ENCODE measurements at regions not wholly inside any gene's neighbourhood (a gene's known extent, or its start where the extent isn't known, plus 50 kb on each side); places are given as distances from the start of the nearest gene placed in this dataset.

DNA sequence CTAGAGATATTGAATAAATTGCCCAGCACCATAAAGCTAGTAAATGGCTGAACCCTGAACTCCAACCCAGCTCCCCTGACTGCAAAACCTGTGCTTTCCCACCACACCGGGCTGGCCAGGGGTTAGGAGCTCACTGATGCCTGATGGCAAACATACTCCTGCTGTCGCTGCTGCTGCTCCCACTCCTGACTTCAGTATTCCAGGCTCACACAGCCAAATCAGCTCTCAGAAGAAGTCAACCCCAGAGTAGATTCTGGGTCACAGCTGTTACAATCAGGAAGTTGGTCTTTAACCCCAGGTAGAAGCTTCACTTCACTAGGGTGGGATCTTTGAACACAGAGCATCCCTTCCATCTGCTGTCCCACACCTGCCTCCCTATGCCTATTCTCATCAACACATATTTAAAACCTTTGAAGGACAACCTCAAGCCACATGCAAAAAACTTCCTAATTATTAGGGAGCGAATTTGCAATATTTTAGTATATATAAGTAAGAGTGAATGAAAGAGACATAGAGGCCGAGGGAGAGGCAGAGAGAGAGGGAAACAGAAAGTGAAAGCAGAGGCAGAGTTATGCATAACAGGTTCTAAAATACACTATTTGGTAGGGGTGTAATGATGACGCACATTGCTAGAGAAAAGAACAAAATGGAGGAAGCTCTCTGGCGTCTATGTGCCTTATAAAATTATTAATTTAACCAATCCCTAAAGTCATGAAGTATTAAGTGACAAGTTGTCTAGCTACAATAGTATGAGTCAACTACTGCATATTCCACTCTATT lies 99.4 kb upstream of the SERP2 start:
- Histone ChIP-seq H3K27me3 (no peaks in the 10 kb centered on the region), H3K27ac (peak overlapping the region; percentile 36 to 86 (median 77)), H3K36me3 (no peaks in the 10 kb centered on the region), H3K4me3 (peak overlapping the region in 5 of 10 donors; percentile 0 to 21 (median 9)), H3K4me1 (peaks cover 8 to 67% (median 56%) of the 10 kb centered on the region in 9 donors), H3K9me3 (no peaks in the 10 kb centered on the region)
- 62 to 77% methylated on average over 6 of the region's 6 CpGs for WGBS, 2 donors
- peak in 7 of 8 donors; percentile 62 to 87 (median 79) for ATAC-seq
- DNase-seq = no peak
- intact Hi-C loops (cut with DNase I) = loop anchor here in 1 of 10 donors (5.0 kb wide), 1 partner anchor 33 kb away; no protein-coding TSS in a partner anchor
- TF ChIP-seq, protein P1, sequence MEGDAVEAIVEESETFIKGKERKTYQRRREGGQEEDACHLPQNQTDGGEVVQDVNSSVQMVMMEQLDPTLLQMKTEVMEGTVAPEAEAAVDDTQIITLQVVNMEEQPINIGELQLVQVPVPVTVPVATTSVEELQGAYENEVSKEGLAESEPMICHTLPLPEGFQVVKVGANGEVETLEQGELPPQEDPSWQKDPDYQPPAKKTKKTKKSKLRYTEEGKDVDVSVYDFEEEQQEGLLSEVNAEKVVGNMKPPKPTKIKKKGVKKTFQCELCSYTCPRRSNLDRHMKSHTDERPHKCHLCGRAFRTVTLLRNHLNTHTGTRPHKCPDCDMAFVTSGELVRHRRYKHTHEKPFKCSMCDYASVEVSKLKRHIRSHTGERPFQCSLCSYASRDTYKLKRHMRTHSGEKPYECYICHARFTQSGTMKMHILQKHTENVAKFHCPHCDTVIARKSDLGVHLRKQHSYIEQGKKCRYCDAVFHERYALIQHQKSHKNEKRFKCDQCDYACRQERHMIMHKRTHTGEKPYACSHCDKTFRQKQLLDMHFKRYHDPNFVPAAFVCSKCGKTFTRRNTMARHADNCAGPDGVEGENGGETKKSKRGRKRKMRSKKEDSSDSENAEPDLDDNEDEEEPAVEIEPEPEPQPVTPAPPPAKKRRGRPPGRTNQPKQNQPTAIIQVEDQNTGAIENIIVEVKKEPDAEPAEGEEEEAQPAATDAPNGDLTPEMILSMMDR (IDR thresholded peaks at IDR 0.05) = no peak

DNA sequence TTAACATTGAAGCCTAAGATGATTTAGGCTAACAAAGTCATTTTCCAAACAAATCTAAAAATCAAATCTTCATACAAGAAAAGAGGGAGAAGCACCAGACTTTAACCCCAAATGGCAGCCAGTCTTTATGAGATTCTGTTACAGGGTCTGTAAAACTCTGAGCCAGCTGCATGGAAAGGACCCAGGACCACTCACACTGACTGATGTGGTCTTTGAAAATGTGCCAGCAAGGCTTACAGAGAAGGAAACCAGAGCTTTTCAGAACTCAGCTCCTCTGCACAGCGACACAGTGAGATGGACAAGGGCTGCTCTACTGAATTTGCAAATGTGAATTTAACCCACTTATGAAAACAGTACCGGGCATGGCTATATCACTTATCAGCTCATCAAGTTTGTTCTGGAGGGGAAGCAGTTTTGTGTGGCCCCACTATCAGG lies 98.8 kb upstream of the SERP2 start:
- TF ChIP-seq, protein P1 (IDR thresholded peaks at IDR 0.05) = no peak
- Histone ChIP-seq H3K27ac (peak overlapping the region; percentile 36 to 86 (median 77)), H3K4me1 (peaks cover 8 to 67% (median 56%) of the 10 kb centered on the region in 9 donors), H3K36me3 (no peaks in the 10 kb centered on the region), H3K9me3 (no peaks in the 10 kb centered on the region), H3K27me3 (no peaks in the 10 kb centered on the region), H3K4me3 (peak overlapping the region in 5 of 10 donors; percentile 0 to 21 (median 9))
- ATAC-seq (peak in 1 of 8 donors; percentile 12), DNase-seq (no peak)
- WGBS, 2 donors = 55 to 71% methylated on average over 2 of the region's 2 CpGs
- intact Hi-C loops (cut with DNase I) = loop anchor here in 1 of 10 donors (5.0 kb wide), 1 partner anchor 33 kb away; no protein-coding TSS in a partner anchor

DNA sequence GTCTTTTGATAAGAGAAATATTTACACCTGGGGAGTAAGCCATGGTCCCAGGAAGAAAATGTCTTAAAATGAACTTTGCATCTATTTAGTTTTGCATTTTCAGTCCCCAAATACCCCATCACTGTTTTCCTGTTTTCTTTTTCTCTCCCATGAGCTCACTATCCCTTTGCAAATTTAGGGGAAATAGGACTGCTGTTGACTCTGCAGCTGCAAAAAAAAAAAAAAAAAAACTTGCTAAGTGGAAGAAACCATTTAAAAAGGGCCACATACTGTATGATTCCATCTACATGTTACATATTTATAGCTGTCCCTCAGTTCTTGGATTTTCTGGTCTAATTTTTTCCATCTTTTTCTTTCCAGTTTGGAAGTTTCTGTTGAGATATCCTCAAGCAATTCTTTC lies 98.2 kb upstream of the SERP2 start:
- Histone ChIP-seq H3K4me3 (no peak overlapping the region), H3K4me1 (peaks cover 8 to 63% (median 53%) of the 10 kb centered on the region in 9 donors), H3K27me3 (no peaks in the 10 kb centered on the region), H3K9me3 (no peaks in the 10 kb centered on the region), H3K36me3 (no peaks in the 10 kb centered on the region), H3K27ac (peak overlapping the region in 8 of 10 donors; percentile 36 to 86 (median 77))
- intact Hi-C loops (cut with DNase I) = no loop called here
- TF ChIP-seq, protein P1 (IDR thresholded peaks at IDR 0.05) = no peak
- ATAC-seq = no peak
- no peak for DNase-seq

DNA sequence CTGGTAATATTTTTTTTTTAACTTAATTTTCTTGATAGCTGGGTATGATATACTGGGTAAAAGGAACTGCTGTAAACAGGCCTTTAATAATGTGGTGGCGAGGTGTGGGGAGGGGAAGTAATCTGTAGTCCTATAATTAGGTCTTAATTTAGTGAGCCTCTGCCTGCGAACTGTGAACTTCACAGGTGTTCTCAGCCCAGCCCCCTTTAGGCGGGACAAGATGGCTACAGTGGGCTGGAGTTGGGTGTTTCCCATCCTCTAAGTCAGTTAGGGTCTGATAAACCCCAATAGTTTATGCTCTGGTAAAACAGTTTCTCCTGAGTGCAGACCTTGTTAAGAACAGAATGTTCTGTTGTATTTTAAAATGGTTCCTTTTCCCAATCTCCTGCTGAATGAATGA lies 97.6 kb upstream of the SERP2 start:
- ATAC-seq (no peak), DNase-seq (no peak)
- H3K36me3 ChIP-seq = no peaks in the 10 kb centered on the region
- intact Hi-C loops (cut with DNase I) = no loop called here
- H3K4me3 ChIP-seq = no peak overlapping the region
- H3K27me3 ChIP-seq = no peaks in the 10 kb centered on the region
- H3K9me3 ChIP-seq = no peaks in the 10 kb centered on the region
- peaks cover 8 to 57% (median 47%) of the 10 kb centered on the region in 9 donors for H3K4me1 ChIP-seq
- TF ChIP-seq, protein P1 (IDR thresholded peaks at IDR 0.05) = no peak
- H3K27ac ChIP-seq = peak overlapping the region in 2 of 10 donors; percentile 9 to 77
- WGBS, 2 donors = 95 to 96% methylated on average over 3 of the region's 3 CpGs
